Esophagus squamous epithelium (tissue), 4 donors: ENCODE measurements at regions not wholly inside any gene's neighbourhood (a gene's known extent, or its start where the extent isn't known, plus 50 kb on each side); places are given as distances from the start of the nearest gene placed in this dataset.

Experiments
- POLR2A ChIP-seq, 4 donors: fragments of 450-650 bp; IDR thresholded peaks; one replicate each; pipeline ENCODE4 v1.6.1; 2017; ENCODE audit warnings: antibody characterized with exemption in 4 of 4, mild to moderate bottlenecking in 4 of 4, moderate library complexity in 3 of 4
- TF ChIP-seq, protein P1 (sequence below), 6 experiments: fragments of 450-650 bp in 4 of 6; fragments of 200-600 bp in 2 of 6; sonication (generic) in 2 of 6; IDR thresholded peaks; one replicate each; pipeline ENCODE4 v1.5.1; 2016 to 2019; ENCODE audit warnings: antibody characterized with exemption in 6 of 6, mild to moderate bottlenecking in 4 of 6, moderate library complexity in 4 of 6

DNA sequence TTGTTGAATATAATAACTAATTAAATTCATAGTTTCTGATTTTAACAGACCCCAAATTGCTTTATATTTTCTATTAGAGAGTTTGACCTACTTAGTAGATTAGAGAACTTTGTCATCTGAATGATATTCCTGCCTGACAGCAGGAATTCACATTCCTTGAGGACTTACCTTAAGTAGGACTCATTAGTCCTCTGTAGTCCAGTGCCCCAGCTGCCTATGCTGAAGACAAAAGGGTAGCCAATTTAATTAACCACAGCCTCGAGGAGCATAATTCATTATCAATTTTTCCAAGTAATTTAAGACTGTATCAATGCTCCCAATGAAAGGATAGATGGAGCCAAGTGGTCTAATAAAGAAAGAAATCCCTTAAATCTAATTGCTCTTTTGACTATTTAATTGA is 1405.0 kb upstream of the IGFBP7 start:
- TF ChIP-seq, protein P1, sequence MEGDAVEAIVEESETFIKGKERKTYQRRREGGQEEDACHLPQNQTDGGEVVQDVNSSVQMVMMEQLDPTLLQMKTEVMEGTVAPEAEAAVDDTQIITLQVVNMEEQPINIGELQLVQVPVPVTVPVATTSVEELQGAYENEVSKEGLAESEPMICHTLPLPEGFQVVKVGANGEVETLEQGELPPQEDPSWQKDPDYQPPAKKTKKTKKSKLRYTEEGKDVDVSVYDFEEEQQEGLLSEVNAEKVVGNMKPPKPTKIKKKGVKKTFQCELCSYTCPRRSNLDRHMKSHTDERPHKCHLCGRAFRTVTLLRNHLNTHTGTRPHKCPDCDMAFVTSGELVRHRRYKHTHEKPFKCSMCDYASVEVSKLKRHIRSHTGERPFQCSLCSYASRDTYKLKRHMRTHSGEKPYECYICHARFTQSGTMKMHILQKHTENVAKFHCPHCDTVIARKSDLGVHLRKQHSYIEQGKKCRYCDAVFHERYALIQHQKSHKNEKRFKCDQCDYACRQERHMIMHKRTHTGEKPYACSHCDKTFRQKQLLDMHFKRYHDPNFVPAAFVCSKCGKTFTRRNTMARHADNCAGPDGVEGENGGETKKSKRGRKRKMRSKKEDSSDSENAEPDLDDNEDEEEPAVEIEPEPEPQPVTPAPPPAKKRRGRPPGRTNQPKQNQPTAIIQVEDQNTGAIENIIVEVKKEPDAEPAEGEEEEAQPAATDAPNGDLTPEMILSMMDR (IDR thresholded peaks at IDR 0.05), result no peak
- no peak for TF ChIP-seq POLR2A (IDR thresholded peaks at IDR 0.05)
